Loucy (cell line): ENCODE measurements at regions not wholly inside any gene's neighbourhood (a gene's known extent, or its start where the extent isn't known, plus 50 kb on each side); places are given as distances from the start of the nearest gene placed in this dataset.

Experiments
- H2AFZ ChIP-seq: fragments of 200-600 bp; sonication (generic); 2 replicates; pipeline ENCODE4 v1.6.0; 2016; ENCODE audit warnings: antibody characterized with exemption, mild to moderate bottlenecking, low read length, moderate library complexity
- H3F3A ChIP-seq: fragments of 200-600 bp; 2 replicates; pipeline ENCODE4 v1.6.0; 2016; ENCODE audit warnings: antibody characterized with exemption, low read depth, mild to moderate bottlenecking
- H3K27me3 ChIP-seq: fragments of 200-600 bp; sonication (generic); 2 replicates; pipeline ENCODE4 v1.6.1; 2014; ENCODE audit warnings: low read length, mild to moderate bottlenecking; ENCODE audit not compliant: insufficient read depth, poor library complexity, severe bottlenecking
- H3K36me3 ChIP-seq: fragments of 200-600 bp; sonication (generic); 2 replicates; pipeline ENCODE4 v1.6.1; 2016; ENCODE audit warnings: low read length; ENCODE audit not compliant: insufficient read depth
- H3K4me1 ChIP-seq: fragments of 200-600 bp; sonication (generic); 2 replicates; pipeline ENCODE4 v1.5.1; 2014; ENCODE audit warnings: low read length, mild to moderate bottlenecking; ENCODE audit not compliant: insufficient read depth, poor library complexity, severe bottlenecking
- H3K4me2 ChIP-seq: fragments of 200-600 bp; sonication (generic); 2 replicates; pipeline ENCODE4 v1.6.0; 2014; ENCODE audit warnings: antibody characterized with exemption, low read length, low read depth, mild to moderate bottlenecking; ENCODE audit not compliant: poor library complexity, severe bottlenecking
- H3K4me3 ChIP-seq: fragments of 200-600 bp; sonication (generic); 2 replicates; pipeline ENCODE4 v1.5.1; 2014; ENCODE audit warnings: low read length, mild to moderate bottlenecking, mixed read lengths; ENCODE audit not compliant: poor library complexity, severe bottlenecking
- H3K79me2 ChIP-seq: fragments of 200-600 bp; sonication (generic); 2 replicates; pipeline ENCODE4 v1.6.1; 2014; ENCODE audit warnings: low read length; ENCODE audit not compliant: insufficient read depth
- H3K9ac ChIP-seq: fragments of 200-600 bp; sonication (generic); 2 replicates; pipeline ENCODE4 v1.6.0; 2014; ENCODE audit warnings: mild to moderate bottlenecking, low read depth, low read length, moderate library complexity; ENCODE audit not compliant: poor library complexity, severe bottlenecking
- H3K9me2 ChIP-seq: fragments of 200-600 bp; sonication (generic); replicated peaks from 2 replicates; pipeline ENCODE4 v1.6.1; 2016; ENCODE audit warnings: low read depth, low read length, mixed read lengths
- H3K9me3 ChIP-seq: fragments of 200-600 bp; sonication (generic); 2 replicates; pipeline ENCODE4 v1.6.1; 2014; ENCODE audit warnings: mild to moderate bottlenecking, antibody characterized with exemption, low read length, low read depth; ENCODE audit not compliant: insufficient read depth
- H4K20me1 ChIP-seq: fragments of 200-600 bp; sonication (generic); 2 replicates; pipeline ENCODE4 v1.6.0; 2014; ENCODE audit warnings: antibody characterized with exemption, low read length, mild to moderate bottlenecking; ENCODE audit not compliant: insufficient read depth, poor library complexity, severe bottlenecking
- EZH2phosphoT487 ChIP-seq: fragments of 200-600 bp; IDR thresholded peaks from 2 replicates; pipeline ENCODE4 v1.6.1; 2018; ENCODE audit warnings: antibody characterized with exemption, mild to moderate bottlenecking, moderate library complexity, borderline replicate concordance
- TF ChIP-seq, protein P1 (sequence below): fragments of 200-600 bp; sonication (generic); conservative IDR thresholded peaks from 2 replicates; pipeline ENCODE4 v1.5.1; 2014; ENCODE audit warnings: mild to moderate bottlenecking, antibody characterized with exemption, low read length

DNA sequence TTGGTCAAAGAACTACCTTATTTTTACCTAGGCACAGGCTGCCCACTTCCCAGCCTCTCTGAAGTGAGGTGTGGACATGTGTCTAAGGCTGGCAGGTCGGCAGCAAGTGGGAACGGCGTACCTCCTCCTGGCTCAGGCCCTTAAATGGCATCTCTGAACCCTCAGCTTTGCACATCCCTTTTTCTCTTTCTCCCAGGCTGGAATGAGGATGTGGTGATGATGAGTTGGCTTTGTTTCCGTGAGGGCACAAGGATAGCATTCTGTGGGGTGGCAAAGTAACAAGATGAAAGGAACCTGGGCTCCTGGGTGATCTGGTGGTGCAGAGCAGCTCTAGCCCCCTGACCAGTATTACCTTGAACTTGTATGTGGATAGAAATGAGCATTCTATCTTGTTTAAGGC, 196.8 kb downstream of the REEP3 start:
- Histone ChIP-seq H3K9me2 (no peaks in the 10 kb centered on the region), H3K9ac (no peak overlapping the region), H3K36me3 (no peaks in the 10 kb centered on the region), H3K27me3 (no peaks in the 10 kb centered on the region), H3K4me2 (no peak overlapping the region), H2AFZ (no peak overlapping the region), H3K4me3 (no peak overlapping the region), H3K79me2 (no peaks in the 10 kb centered on the region), H3K9me3 (no peaks in the 10 kb centered on the region), H4K20me1 (no peaks in the 10 kb centered on the region), H3K4me1 (no peaks in the 10 kb centered on the region), H3F3A (no peaks in the 10 kb centered on the region)
- TF ChIP-seq, protein P1, sequence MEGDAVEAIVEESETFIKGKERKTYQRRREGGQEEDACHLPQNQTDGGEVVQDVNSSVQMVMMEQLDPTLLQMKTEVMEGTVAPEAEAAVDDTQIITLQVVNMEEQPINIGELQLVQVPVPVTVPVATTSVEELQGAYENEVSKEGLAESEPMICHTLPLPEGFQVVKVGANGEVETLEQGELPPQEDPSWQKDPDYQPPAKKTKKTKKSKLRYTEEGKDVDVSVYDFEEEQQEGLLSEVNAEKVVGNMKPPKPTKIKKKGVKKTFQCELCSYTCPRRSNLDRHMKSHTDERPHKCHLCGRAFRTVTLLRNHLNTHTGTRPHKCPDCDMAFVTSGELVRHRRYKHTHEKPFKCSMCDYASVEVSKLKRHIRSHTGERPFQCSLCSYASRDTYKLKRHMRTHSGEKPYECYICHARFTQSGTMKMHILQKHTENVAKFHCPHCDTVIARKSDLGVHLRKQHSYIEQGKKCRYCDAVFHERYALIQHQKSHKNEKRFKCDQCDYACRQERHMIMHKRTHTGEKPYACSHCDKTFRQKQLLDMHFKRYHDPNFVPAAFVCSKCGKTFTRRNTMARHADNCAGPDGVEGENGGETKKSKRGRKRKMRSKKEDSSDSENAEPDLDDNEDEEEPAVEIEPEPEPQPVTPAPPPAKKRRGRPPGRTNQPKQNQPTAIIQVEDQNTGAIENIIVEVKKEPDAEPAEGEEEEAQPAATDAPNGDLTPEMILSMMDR, result no peak
- no peak for TF ChIP-seq EZH2phosphoT487

GRCh38 chr10:63718421-63718820, 197.2 kb downstream of the REEP3 start:
- no peak overlapping the region for H2AFZ ChIP-seq
- H3F3A ChIP-seq, result no peaks in the 10 kb centered on the region
- H3K9ac ChIP-seq, result no peak overlapping the region
- no peak for TF ChIP-seq EZH2phosphoT487
- TF ChIP-seq, protein P1, result no peak
- no peaks in the 10 kb centered on the region for H3K4me1 ChIP-seq
- no peaks in the 10 kb centered on the region for H4K20me1 ChIP-seq
- H3K9me2 ChIP-seq, result no peaks in the 10 kb centered on the region
- no peaks in the 10 kb centered on the region for H3K36me3 ChIP-seq
- no peak overlapping the region for H3K4me2 ChIP-seq
- H3K79me2 ChIP-seq, result no peaks in the 10 kb centered on the region
- no peaks in the 10 kb centered on the region for H3K9me3 ChIP-seq
- H3K4me3 ChIP-seq, result no peak overlapping the region
- no peaks in the 10 kb centered on the region for H3K27me3 ChIP-seq

- TF ChIP-seq, protein P1, result no peak
- no peak for TF ChIP-seq EZH2phosphoT487
- no peak overlapping the region for H3K4me3 ChIP-seq
- no peaks in the 10 kb centered on the region for H3F3A ChIP-seq
- no peak overlapping the region for H3K9ac ChIP-seq
- no peaks in the 10 kb centered on the region for H3K9me3 ChIP-seq
- no peaks in the 10 kb centered on the region for H3K36me3 ChIP-seq
- no peak overlapping the region for H3K4me2 ChIP-seq
- no peaks in the 10 kb centered on the region for H3K27me3 ChIP-seq
- no peaks in the 10 kb centered on the region for H3K79me2 ChIP-seq
- no peak overlapping the region for H2AFZ ChIP-seq
- H3K9me2 ChIP-seq, result no peaks in the 10 kb centered on the region
- no peaks in the 10 kb centered on the region for H3K4me1 ChIP-seq
- no peaks in the 10 kb centered on the region for H4K20me1 ChIP-seq
These were observed 198.1 kb downstream of the REEP3 start for GRCh38 chr10:63719226-63719856.
